Adrenal gland (tissue), 9 donors: ENCODE measurements at regions not wholly inside any gene's neighbourhood (a gene's known extent, or its start where the extent isn't known, plus 50 kb on each side); places are given as distances from the start of the nearest gene placed in this dataset.

Experiments
- DNase-seq, 7 donors: peaks; one replicate each; pipeline ENCODE4 v3.0.0-alpha.2; 2019 to 2020
- H3K27ac ChIP-seq, 5 donors: fragments of 200-600 bp; sonication (generic) in 4 of 5; 1 replicate in 3 of 5; 2 replicates in 2 of 5; pipeline versions ENCODE4 v1.5.1 to v1.8.0; 2016 to 2020; ENCODE audit warnings: mild to moderate bottlenecking in 1 of 5
- H3K27me3 ChIP-seq: fragments of 200-600 bp; 2 replicates; pipeline ENCODE4 v1.8.0; 2021
- H3K36me3 ChIP-seq, 2 donors: fragments of 200-600 bp; replicated peaks in 1 of 2; 1 replicate in 1 of 2; 2 replicates in 1 of 2; pipeline versions ENCODE4 v1.5.1 to v1.8.0; 2018 to 2022
- H3K4me1 ChIP-seq, 2 donors: fragments of 200-600 bp; replicated peaks in 1 of 2; 1 replicate in 1 of 2; 2 replicates in 1 of 2; pipeline versions ENCODE4 v1.5.1 to v1.8.0; 2018 to 2021
- H3K4me3 ChIP-seq, 4 donors: fragments of 200-600 bp; sonication (generic) in 3 of 4; one replicate each; pipeline ENCODE4 v1.5.1; 2016 to 2018
- H3K9me3 ChIP-seq, 3 donors: fragments of 200-600 bp; sonication (generic) in 1 of 3; replicated peaks in 1 of 3; 1 replicate in 2 of 3; 2 replicates in 1 of 3; pipeline versions ENCODE4 v1.5.1 to v1.8.0; 2016 to 2021
- POLR2A ChIP-seq, 2 donors: fragments of 450-650 bp; IDR thresholded peaks; one replicate each; pipeline ENCODE4 v1.6.1; 2017; ENCODE audit warnings: antibody characterized with exemption in 2 of 2, mild to moderate bottlenecking in 2 of 2, moderate library complexity in 1 of 2
- WGBS, 4 donors: extraction: QIAGEN DNeasy Blood & Tissue Kit in 2 of 4; methylation state at CpG; one replicate each; pipeline versions ENCODE4 v1.1.5 to v1.1.7; 2013 to 2017; 5-methylcytosine and 5-hydroxymethylcytosine counted together
- intact Hi-C, 2 donors: fragments of 100-400 bp; cut with DNase I; formaldehyde crosslinking; loops; one replicate each; pipeline versions ENCODE4 v1.14.1 to v1.15.0; 2022 to 2023
- TF ChIP-seq, protein P1 (sequence below), 6 experiments: fragments of 450-650 bp in 4 of 6; fragments of 200-600 bp in 2 of 6; sonication (generic) in 1 of 6; IDR thresholded peaks; 1 replicate in 5 of 6; 2 replicates in 1 of 6; pipeline versions ENCODE4 v1.5.1 to v1.8.0; 2016 to 2021; ENCODE audit warnings: antibody characterized with exemption in 6 of 6, mild to moderate bottlenecking in 2 of 6, moderate library complexity in 1 of 6
- donor health status: healthy with polysubstance abuse.
- donor health status: Bipolar disorder and iron deficiency.
- donor health status: DM: yes; HTN: yes; CAD: no.
- donor health status: DM: no; HTN: no; CAD: no.
- donor health status: DM: no; HTN: no; CAD: no.

DNA sequence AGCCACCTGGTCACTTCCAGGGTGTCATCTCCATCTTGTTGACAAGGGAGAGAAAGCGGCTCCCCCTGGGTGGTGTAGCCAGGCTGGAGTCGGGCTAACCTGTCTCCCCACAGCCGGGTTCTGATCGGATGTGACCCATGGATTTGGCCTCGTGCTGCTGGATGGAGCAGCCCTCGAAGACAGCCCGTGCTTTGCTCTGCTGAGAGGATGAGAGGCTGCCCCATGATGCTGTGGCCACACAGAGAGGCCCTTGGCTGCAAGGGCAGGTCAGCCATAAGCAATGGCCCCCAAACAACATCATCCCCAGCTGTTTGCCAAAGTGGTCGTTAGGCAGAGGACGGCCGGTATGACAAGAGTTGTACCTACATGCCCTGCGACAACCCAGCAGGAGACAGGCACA is 106.6 kb downstream of the HMX1 start:
- intact Hi-C loops = no loop called here
- Histone ChIP-seq H3K9me3 (no peaks in the 10 kb centered on the region), H3K27ac (no peak overlapping the region), H3K27me3 (no peaks in the 10 kb centered on the region), H3K4me3 (no peak overlapping the region), H3K4me1 (no peaks in the 10 kb centered on the region), H3K36me3 (no peaks in the 10 kb centered on the region)
- TF ChIP-seq, protein P1, sequence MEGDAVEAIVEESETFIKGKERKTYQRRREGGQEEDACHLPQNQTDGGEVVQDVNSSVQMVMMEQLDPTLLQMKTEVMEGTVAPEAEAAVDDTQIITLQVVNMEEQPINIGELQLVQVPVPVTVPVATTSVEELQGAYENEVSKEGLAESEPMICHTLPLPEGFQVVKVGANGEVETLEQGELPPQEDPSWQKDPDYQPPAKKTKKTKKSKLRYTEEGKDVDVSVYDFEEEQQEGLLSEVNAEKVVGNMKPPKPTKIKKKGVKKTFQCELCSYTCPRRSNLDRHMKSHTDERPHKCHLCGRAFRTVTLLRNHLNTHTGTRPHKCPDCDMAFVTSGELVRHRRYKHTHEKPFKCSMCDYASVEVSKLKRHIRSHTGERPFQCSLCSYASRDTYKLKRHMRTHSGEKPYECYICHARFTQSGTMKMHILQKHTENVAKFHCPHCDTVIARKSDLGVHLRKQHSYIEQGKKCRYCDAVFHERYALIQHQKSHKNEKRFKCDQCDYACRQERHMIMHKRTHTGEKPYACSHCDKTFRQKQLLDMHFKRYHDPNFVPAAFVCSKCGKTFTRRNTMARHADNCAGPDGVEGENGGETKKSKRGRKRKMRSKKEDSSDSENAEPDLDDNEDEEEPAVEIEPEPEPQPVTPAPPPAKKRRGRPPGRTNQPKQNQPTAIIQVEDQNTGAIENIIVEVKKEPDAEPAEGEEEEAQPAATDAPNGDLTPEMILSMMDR (IDR thresholded peaks at IDR 0.05) = no peak
- no peak for TF ChIP-seq POLR2A (IDR thresholded peaks at IDR 0.05)
- no peak for DNase-seq
- 82 to 87% (median 84%) methylated on average over 5 to 11 of the region's 11 CpGs for WGBS, 4 donors

DNA sequence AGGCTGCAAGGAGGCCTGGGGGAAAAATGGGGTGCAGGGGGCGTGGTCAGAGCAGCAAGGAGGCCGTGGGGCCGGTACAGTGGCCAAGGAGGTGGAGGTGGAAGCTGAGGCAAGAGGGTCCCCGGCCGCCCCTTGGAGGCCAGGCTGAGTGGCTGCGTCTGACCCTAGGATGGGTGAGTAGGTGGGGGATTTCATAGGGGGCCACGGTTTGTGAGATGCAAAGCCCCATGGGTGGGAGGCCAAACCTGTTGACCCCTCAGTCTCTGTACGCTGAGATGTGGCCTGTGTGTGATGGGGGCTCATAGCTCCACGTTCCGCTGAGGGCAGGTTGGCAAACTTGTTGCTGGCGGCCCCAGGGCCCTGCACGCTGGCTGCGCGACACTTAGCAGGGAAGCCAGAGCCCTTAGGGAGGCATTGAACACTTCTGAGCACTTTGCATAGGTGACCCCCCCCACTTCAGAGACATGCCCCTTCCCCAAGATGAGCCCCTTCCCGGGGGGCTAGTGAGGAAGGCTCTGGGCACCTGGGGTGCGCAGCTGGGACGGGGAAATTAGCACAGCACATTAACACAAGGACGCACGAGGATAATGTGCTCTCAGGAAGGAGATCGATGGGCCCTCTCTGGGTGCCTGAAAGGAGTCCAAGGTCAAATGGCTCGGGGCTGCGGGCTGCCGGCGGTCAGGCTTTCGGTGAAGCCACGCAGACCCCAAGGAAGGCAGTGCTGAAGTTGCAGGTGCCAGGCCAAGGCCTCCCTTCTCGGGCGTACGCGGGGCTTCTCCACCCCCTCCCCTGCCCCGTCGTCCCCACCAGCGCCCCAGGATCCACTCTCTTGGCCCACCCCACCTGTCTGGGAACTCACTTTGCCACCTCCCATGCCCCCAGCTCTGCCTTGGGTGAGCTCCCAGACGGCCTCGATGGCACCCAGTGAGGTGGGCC is 107.4 kb downstream of the HMX1 start:
- no peaks in the 10 kb centered on the region for H3K27me3 ChIP-seq
- no peaks in the 10 kb centered on the region for H3K4me1 ChIP-seq
- intact Hi-C loops = no loop called here
- DNase-seq = no peak
- 52 to 75% (median 66%) methylated on average over 19 to 35 of the region's 35 CpGs for WGBS, 4 donors
- H3K36me3 ChIP-seq = no peaks in the 10 kb centered on the region
- no peak overlapping the region for H3K4me3 ChIP-seq
- TF ChIP-seq, protein P1 (IDR thresholded peaks at IDR 0.05) = no peak
- H3K27ac ChIP-seq = no peak overlapping the region
- H3K9me3 ChIP-seq = no peaks in the 10 kb centered on the region

DNA sequence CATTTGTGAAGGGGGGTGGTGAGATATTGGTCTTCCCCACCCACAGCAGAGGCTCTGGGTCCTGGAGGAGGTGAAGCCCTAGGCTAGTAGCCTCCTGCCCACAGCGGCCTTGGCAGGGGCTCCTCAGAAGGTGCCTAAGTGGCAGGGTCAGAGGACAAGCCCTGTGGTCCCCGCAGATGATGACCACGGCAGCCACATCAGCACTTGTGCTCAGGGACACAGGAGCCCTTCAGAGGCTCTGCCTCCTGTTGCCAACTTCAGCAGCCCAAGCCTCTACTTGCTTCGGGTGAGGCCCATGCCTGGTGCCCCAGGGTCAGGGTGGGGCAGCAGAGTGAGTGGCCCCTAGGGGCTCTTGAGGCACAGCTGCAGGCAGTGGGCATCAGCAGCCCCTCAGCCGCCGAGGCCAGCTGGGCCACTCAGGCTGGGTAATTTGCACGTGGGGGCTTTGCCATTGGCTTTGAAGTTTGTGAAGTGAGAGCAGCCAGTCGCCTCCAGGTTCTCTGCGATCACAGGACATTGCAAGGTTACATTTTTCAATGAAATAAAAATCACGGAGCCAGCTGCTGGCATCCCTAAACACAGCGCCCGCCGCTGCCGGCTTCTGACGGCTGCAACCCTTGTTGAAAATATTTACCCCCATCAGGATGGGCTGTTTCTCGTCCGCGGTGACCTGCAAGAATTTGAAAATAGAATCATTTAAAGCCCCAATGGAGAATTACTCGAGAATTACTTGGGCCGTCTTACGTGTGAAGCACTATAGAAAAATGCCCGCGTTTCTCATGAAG is 108.5 kb downstream of the HMX1 start:
- no peak overlapping the region for H3K4me3 ChIP-seq
- intact Hi-C loops = no loop called here
- WGBS, 4 donors = 77 to 90% (median 81%) methylated on average over 17 to 23 of the region's 23 CpGs
- no peak overlapping the region for H3K27ac ChIP-seq
- H3K36me3 ChIP-seq = no peaks in the 10 kb centered on the region
- no peaks in the 10 kb centered on the region for H3K4me1 ChIP-seq
- no peak for DNase-seq
- TF ChIP-seq POLR2A (IDR thresholded peaks at IDR 0.05) = no peak
- TF ChIP-seq, protein P1 (IDR thresholded peaks at IDR 0.05) = no peak
- H3K9me3 ChIP-seq = no peaks in the 10 kb centered on the region
- no peaks in the 10 kb centered on the region for H3K27me3 ChIP-seq

DNA sequence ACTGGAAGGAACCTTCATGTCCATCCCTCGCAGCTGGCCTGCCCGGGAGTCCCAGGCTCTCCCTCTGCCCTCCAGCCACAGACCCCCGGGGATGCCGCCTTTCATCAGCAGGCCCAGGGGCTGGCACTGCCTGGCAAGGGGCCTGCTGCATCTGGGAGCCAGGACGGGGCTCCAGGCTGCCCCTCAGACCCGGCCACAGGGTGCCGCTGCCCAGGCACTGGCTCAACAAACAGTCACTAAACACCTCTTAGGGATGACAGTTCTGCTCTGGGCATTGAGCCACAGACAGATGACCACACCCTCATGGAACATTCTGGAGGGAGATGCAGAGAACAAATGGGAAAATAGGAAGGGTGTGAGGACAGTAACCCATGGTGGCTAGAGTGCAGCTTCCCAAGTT is 109.3 kb downstream of the HMX1 start:
- H3K36me3 ChIP-seq = no peaks in the 10 kb centered on the region
- TF ChIP-seq POLR2A (IDR thresholded peaks at IDR 0.05) = no peak
- TF ChIP-seq, protein P1 (IDR thresholded peaks at IDR 0.05) = no peak
- no peak overlapping the region for H3K4me3 ChIP-seq
- H3K4me1 ChIP-seq = no peaks in the 10 kb centered on the region
- intact Hi-C loops = no loop called here
- 72 to 91% (median 82%) methylated on average over 7 of the region's 7 CpGs for WGBS, 4 donors
- H3K9me3 ChIP-seq = no peaks in the 10 kb centered on the region
- no peak overlapping the region for H3K27ac ChIP-seq
- no peak for DNase-seq
- no peaks in the 10 kb centered on the region for H3K27me3 ChIP-seq
